ENCODE measurements at regions not wholly inside any gene's neighbourhood (a gene's known extent, or its start where the extent isn't known, plus 50 kb on each side); places are given as distances from the start of the nearest gene placed in this dataset.

- whole genome bisulfite sequencing, 2 donors, result 32 to 44% methylated on average over 3 of the region's 3 CpGs
- Histone ChIP-seq H3K36me3 (no peaks in the 10 kb centered on the region), H3K4me1 (no peaks in the 10 kb centered on the region), H3K4me3 (no peak overlapping the region), H3K27ac (no peak overlapping the region), H3K27me3 (no peaks in the 10 kb centered on the region), H3K9me3 (no peaks in the 10 kb centered on the region)
- TF ChIP-seq CTCF (IDR thresholded peaks at IDR 0.05), result no peak
- intact Hi-C loops (cut with DNase I), result no loop called here
- FAIRE-seq (no peak), ATAC-seq (peak in 1 of 4 donors; percentile 49), DNase-seq (no peak)
These were observed 425.5 kb downstream of the RFC3 start for GRCh38 chr13:34243403-34243802.

- no peaks in the 10 kb centered on the region for H3K27me3 ChIP-seq
- ATAC-seq (no peak), DNase-seq (no peak), FAIRE-seq (no peak)
- H3K36me3 ChIP-seq, result no peaks in the 10 kb centered on the region
- no peaks in the 10 kb centered on the region for H3K9me3 ChIP-seq
- intact Hi-C loops (cut with DNase I), result no loop called here
- TF ChIP-seq CTCF (IDR thresholded peaks at IDR 0.05), result no peak
- H3K4me3 ChIP-seq, result no peak overlapping the region
- H3K4me1 ChIP-seq, result no peaks in the 10 kb centered on the region
- 86 to 90% methylated on average over 2 of the region's 2 CpGs for WGBS, 2 donors
- H3K27ac ChIP-seq, result no peak overlapping the region
These were observed 428.6 kb downstream of the RFC3 start for GRCh38 chr13:34246511-34246910.

GRCh38 chr13:34247596-34247995, 429.6 kb downstream of the RFC3 start:
- H3K27ac ChIP-seq, result no peak overlapping the region
- DNase-seq (no peak), ATAC-seq (no peak), FAIRE-seq (no peak)
- no peaks in the 10 kb centered on the region for H3K4me1 ChIP-seq
- no peaks in the 10 kb centered on the region for H3K36me3 ChIP-seq
- H3K9me3 ChIP-seq, result no peaks in the 10 kb centered on the region
- no peak for TF ChIP-seq CTCF (IDR thresholded peaks at IDR 0.05)
- no peaks in the 10 kb centered on the region for H3K27me3 ChIP-seq
- intact Hi-C loops (cut with DNase I), result no loop called here
- no peak overlapping the region for H3K4me3 ChIP-seq
- WGBS, 2 donors, result 43 to 48% methylated on average over 1 of the region's 1 CpG

- DNase-seq (no peak), ATAC-seq (no peak), FAIRE-seq (no peak)
- Histone ChIP-seq H3K4me1 (no peaks in the 10 kb centered on the region), H3K4me3 (no peak overlapping the region), H3K27me3 (no peaks in the 10 kb centered on the region), H3K27ac (no peak overlapping the region), H3K36me3 (no peaks in the 10 kb centered on the region), H3K9me3 (no peaks in the 10 kb centered on the region)
- TF ChIP-seq CTCF (IDR thresholded peaks at IDR 0.05), result no peak
- intact Hi-C loops (cut with DNase I), result no loop called here
- 91 to 92% methylated on average over 3 of the region's 3 CpGs for WGBS, 2 donors
These were observed 431.6 kb downstream of the RFC3 start for GRCh38 chr13:34249546-34250039.

- no peaks in the 10 kb centered on the region for H3K9me3 ChIP-seq
- no peak overlapping the region for H3K4me3 ChIP-seq
- DNase-seq (no peak), ATAC-seq (no peak), FAIRE-seq (no peak)
- TF ChIP-seq CTCF (IDR thresholded peaks at IDR 0.05), result no peak
- no peaks in the 10 kb centered on the region for H3K4me1 ChIP-seq
- intact Hi-C loops (cut with DNase I), result no loop called here
- 82 to 85% methylated on average over 3 of the region's 3 CpGs for WGBS, 2 donors
- H3K27me3 ChIP-seq, result no peaks in the 10 kb centered on the region
- H3K27ac ChIP-seq, result no peak overlapping the region
- H3K36me3 ChIP-seq, result no peaks in the 10 kb centered on the region
These were observed 432.3 kb downstream of the RFC3 start for GRCh38 chr13:34250151-34250670.

Data from pancreas (tissue), 10 donors.